SK-N-SH treated with all-trans-retinoic acid at 6 μM for 48 hours (cell line): ENCODE measurements at regions not wholly inside any gene's neighbourhood (a gene's known extent, or its start where the extent isn't known, plus 50 kb on each side); places are given as distances from the start of the nearest gene placed in this dataset.

ENCODE experiments used
- ARNTL ChIP-seq: fragments of 450-650 bp; formaldehyde crosslinking; IDR thresholded peaks from 2 replicates; pipeline ENCODE4 v1.5.0; 2020; ENCODE audit warnings: low read depth, mild to moderate bottlenecking, moderate library complexity, borderline replicate concordance
- CSDC2 ChIP-seq: fragments of 250-450 bp; sonication (Bioruptor Pico); IDR thresholded peaks from 2 replicates; pipeline ENCODE4 v1.5.0; 2020; ENCODE audit warnings: mild to moderate bottlenecking, moderate library complexity
- GLIS3 ChIP-seq: fragments of 250-450 bp; sonication (Bioruptor Pico); IDR thresholded peaks from 2 replicates; pipeline ENCODE4 v1.5.0; 2020; ENCODE audit warnings: mild to moderate bottlenecking, moderate library complexity
- RARB ChIP-seq: fragments of 250-450 bp; sonication (Bioruptor Pico); IDR thresholded peaks from 2 replicates; pipeline ENCODE4 v1.8.0; 2021; ENCODE audit warnings: mild to moderate bottlenecking, moderate library complexity
- TF ChIP-seq, protein P1 (sequence below): fragments of 250-450 bp; sonication (Bioruptor Pico); IDR thresholded peaks from 2 replicates; pipeline ENCODE4 v1.8.0; 2020; ENCODE audit warnings: mild to moderate bottlenecking, moderate library complexity, borderline replicate concordance

DNA sequence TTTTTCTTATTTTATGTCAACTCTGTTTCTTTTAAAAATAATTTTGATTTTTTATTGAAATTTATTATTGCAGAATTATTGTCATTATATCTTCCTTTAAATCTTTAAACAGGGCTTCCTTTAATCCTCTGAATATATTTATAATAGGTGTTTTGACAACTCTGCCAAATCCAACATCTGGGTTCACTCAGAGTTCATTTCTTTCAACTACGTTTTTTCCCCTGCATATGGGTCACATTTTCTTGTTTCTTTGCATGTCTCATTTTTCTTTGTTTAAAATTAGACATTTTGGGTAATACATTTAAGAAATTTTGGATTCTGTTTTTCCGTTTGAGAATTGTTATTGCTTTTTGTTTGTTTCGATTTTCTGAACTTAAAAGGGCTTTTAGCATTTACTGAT lies 655.1 kb upstream of the CITED2 start:
- TF ChIP-seq CSDC2 (CRISPR knock-in tag) (no peak), RARB (no peak), ARNTL (CRISPR knock-in tag) (no peak), GLIS3 (CRISPR knock-in tag) (no peak)
- TF ChIP-seq, protein P1, sequence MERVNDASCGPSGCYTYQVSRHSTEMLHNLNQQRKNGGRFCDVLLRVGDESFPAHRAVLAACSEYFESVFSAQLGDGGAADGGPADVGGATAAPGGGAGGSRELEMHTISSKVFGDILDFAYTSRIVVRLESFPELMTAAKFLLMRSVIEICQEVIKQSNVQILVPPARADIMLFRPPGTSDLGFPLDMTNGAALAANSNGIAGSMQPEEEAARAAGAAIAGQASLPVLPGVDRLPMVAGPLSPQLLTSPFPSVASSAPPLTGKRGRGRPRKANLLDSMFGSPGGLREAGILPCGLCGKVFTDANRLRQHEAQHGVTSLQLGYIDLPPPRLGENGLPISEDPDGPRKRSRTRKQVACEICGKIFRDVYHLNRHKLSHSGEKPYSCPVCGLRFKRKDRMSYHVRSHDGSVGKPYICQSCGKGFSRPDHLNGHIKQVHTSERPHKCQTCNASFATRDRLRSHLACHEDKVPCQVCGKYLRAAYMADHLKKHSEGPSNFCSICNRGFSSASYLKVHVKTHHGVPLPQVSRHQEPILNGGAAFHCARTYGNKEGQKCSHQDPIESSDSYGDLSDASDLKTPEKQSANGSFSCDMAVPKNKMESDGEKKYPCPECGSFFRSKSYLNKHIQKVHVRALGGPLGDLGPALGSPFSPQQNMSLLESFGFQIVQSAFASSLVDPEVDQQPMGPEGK: no peak
